Dendritic cell treated with granulocyte-macrophage colony-stimulating factor and Interleukin-4, amounts not matched to agents 40 ng/mL and 50 ng/mL, for 4 days (primary cell): ENCODE measurements at regions not wholly inside any gene's neighbourhood (a gene's known extent, or its start where the extent isn't known, plus 50 kb on each side); places are given as distances from the start of the nearest gene placed in this dataset.
"Not testable (repeated sequence)": the region's sequence is repeated elsewhere in the genome, so short reads cannot be mapped to it uniquely, and the experiment has no call there.

Experiments
- H3K27ac Mint-ChIP-seq: one replicate; pipeline ENCODE4 v1.8.0; 2022; ENCODE audit warnings: mild to moderate bottlenecking, mixed read lengths
- H3K27me3 Mint-ChIP-seq: one replicate; pipeline ENCODE4 v1.8.0; 2022; ENCODE audit warnings: mild to moderate bottlenecking, mixed read lengths
- H3K36me3 Mint-ChIP-seq: one replicate; pipeline ENCODE4 v1.8.0; 2022; ENCODE audit warnings: low read depth, mixed read lengths
- H3K4me1 Mint-ChIP-seq: one replicate; pipeline ENCODE4 v1.8.0; 2022; ENCODE audit warnings: low read depth, mixed read lengths
- H3K4me3 Mint-ChIP-seq: one replicate; pipeline ENCODE4 v1.8.0; 2022; ENCODE audit warnings: mild to moderate bottlenecking, moderate library complexity, mixed read lengths
- H3K9me3 Mint-ChIP-seq: one replicate; pipeline ENCODE4 v1.8.0; 2022; ENCODE audit warnings: mixed read lengths
- intact Hi-C: fragments of 100-400 bp; cut with micrococcal nuclease; formaldehyde crosslinking; loops from one replicate; pipeline ENCODE4 v1.15.0; 2022

GRCh38 chr4:4030509-4030908 is 196.2 kb downstream of the OTOP1 start:
- H3K4me3 Mint-ChIP-seq, H3K4me1 Mint-ChIP-seq, intact Hi-C loops, H3K9me3 Mint-ChIP-seq, H3K36me3 Mint-ChIP-seq, H3K27me3 Mint-ChIP-seq, H3K27ac Mint-ChIP-seq: not testable (repeated sequence)

DNA sequence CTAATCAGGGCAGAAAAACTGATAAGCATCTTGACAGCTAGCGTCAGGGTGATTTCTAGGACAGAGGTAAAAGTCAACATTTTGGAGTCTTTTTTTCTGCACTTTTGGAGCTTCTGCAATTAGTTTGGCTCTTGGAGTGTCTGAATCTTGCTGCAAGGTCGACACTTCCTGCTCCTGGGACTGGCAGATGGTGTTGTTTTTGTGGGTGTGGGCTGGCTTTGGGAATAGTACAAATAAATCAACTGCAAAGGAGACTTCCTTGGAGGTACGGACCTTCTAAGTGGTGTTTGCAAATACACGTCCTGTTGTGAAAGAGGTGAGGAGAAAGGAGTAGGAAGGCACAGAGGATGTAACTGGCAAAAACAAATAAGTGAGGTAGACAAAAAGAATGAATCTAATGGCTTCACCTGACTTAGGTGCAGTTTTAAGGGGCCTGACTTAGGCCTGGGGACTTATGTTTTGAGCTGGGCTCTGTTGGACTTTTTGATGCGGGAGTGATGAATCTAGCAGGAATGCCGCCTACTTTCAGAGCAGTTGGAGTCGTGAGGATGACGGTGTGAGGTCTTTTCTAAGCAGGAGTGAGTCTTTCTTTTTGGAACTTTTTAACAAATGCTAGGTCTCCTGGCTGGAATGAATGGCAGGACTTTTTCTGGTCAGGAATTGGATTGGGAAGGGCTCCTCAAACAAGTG is 195.1 kb downstream of the OTOP1 start:
- H3K4me1 Mint-ChIP-seq, H3K27me3 Mint-ChIP-seq, H3K36me3 Mint-ChIP-seq, intact Hi-C loops, H3K4me3 Mint-ChIP-seq, H3K9me3 Mint-ChIP-seq, H3K27ac Mint-ChIP-seq: not testable (repeated sequence)

DNA sequence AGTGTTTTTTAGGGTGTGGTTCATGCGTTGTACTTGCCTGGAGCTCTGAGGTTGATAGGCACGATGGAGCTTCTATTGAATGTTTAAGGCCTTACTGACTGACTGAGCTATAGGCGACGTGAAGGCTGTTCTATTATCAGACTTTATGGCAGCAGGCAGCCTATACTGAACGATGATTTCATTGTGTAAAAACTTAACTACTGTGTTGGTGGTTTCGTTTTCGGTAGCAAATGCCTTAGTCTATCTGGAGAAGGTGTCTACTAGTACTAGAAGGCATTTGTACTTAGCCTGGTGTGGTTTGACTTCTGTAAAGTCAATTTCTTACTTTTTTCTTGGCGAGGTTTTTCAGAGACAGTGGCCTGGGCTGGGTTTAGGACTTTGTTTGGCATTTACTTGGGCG is 194.4 kb downstream of the OTOP1 start:
- H3K27ac Mint-ChIP-seq, H3K4me1 Mint-ChIP-seq, H3K9me3 Mint-ChIP-seq, intact Hi-C loops, H3K27me3 Mint-ChIP-seq, H3K36me3 Mint-ChIP-seq, H3K4me3 Mint-ChIP-seq: not testable (repeated sequence)

GRCh38 chr4:4032801-4033605 is 193.7 kb downstream of the OTOP1 start:
- H3K4me3 Mint-ChIP-seq, intact Hi-C loops, H3K27me3 Mint-ChIP-seq, H3K4me1 Mint-ChIP-seq, H3K9me3 Mint-ChIP-seq, H3K36me3 Mint-ChIP-seq, H3K27ac Mint-ChIP-seq: not testable (repeated sequence)

DNA sequence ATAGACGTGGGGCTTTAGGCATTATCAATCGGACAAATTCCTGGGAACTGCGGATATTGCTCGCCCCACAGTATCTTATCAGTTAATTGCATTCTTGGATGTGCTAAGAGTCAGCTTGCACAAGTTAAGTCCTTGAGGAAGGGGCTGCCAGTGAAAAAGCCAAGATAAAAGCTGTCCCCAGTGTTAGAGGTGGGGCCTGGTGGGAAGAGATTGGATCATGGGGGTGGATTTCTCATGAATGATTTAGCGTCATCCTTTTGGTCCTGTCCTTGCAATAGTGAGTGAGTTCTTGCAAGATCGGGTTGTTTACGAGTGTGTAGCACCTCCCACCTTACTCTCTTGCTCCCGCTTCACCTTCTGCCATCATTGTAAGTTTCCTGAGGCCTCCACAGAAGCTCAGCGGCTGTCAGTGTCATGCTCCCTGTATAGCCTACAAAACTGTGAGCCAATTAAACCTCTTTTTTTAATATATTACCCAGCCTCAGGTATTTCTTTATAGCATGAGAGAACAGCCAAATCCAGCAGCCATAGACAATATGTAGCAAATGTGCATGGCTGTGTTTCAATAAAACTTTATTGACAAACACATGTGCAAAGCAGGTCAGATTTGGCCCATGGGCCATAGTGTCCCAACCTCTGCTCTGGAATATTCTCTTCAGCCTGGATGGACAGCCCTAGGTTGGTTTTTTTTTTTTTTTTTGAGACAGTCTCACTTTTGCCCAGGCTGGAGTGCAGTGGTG is 189.2 kb downstream of the OTOP1 start:
- H3K4me1 Mint-ChIP-seq, H3K27ac Mint-ChIP-seq, H3K4me3 Mint-ChIP-seq, H3K27me3 Mint-ChIP-seq, H3K36me3 Mint-ChIP-seq, intact Hi-C loops: not testable (repeated sequence)
- peaks cover 22% of the 10 kb centered on the region for H3K9me3 Mint-ChIP-seq

DNA sequence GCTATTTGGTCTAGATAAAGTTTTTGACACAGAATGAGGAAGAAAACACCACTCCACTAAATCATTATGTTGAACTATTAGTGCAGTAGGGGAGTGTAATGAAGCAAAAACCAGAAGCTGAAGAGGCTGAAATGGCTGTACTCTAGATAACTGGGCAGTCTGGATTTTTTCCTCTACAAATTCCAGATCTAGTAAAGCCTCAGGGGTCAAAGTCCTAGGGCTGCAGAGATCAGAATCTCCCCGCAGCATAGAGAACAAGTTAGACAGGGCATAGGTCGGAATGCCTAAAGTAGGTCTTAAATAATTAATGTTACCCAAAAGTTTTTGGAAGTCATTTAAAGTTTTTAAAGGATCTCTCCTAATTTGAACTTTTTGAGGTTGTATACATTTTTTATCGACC is 180.9 kb downstream of the OTOP1 start:
- H3K27me3 Mint-ChIP-seq: peaks cover 43% of the 10 kb centered on the region
- H3K9me3 Mint-ChIP-seq: peaks cover 14% of the 10 kb centered on the region
- intact Hi-C loops: not testable (repeated sequence)

DNA sequence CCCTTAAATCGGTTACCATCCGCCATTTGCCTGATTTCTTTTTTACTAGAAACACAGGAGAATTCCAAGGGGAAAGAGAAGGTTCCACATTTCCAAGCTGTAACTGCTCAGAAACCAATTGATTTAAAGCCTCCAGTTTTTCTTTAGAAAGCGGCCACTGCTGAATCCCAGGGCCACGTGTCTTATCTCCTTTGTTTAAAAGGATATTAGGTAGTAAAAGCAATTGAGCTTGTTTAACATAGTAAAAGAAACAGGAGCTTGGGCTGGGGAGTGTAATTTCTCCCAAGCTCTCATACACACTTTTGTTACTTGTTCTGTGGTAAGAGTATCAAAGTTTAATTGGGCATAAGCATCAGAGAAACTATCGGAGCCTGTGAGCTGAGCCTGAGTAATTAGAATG is 180.0 kb downstream of the OTOP1 start:
- H3K9me3 Mint-ChIP-seq, H3K4me3 Mint-ChIP-seq, H3K36me3 Mint-ChIP-seq, H3K4me1 Mint-ChIP-seq, H3K27ac Mint-ChIP-seq, intact Hi-C loops: not testable (repeated sequence)
- peaks cover 43% of the 10 kb centered on the region for H3K27me3 Mint-ChIP-seq

More for the DNA sequence above, 180.9 kb downstream of the OTOP1 start:
- H3K27ac Mint-ChIP-seq, H3K4me3 Mint-ChIP-seq, H3K4me1 Mint-ChIP-seq, H3K36me3 Mint-ChIP-seq: not testable (repeated sequence)

DNA sequence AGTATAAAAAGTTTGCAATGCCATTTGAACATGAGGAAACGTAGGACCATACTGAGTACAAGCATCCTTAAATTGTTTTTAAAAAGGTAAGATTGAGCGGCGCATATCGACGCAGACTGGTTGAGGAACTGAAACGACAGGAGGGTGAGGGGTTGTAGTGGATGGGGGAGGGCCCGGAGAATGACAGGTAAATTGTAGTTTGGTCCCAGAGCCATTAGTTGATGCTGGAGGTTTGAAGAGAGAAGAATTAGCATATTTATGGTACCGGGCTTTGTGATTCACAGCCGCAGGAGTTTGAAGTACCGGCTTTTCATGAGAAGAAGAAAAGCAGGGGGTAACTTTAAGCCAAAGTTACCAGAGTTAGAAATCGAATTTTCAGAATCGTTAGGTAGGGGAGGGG is 179.5 kb downstream of the OTOP1 start:
- H3K4me3 Mint-ChIP-seq, H3K36me3 Mint-ChIP-seq, H3K27ac Mint-ChIP-seq, H3K4me1 Mint-ChIP-seq, H3K9me3 Mint-ChIP-seq, intact Hi-C loops: not testable (repeated sequence)
- H3K27me3 Mint-ChIP-seq: peaks cover 43% of the 10 kb centered on the region

DNA sequence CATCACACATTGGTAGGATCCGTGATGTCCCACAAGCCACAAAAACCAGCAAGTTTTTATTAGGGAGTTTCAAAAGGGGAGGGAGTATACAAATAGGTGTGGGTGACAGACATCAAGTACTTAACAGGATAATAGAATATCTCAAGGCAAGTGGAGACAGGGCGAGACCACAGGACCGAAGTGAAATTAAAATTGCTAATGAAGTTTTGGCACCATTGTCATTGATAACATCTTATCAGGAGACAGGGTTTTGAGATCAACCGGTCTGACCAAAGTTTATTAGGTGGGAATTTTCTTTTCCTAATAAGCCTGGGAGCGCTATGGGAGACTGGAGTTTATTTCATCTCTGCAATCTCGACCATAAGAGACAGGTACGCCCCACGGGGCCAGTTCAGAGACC is 178.5 kb downstream of the OTOP1 start:
- H3K4me3 Mint-ChIP-seq, H3K36me3 Mint-ChIP-seq, H3K27ac Mint-ChIP-seq, H3K4me1 Mint-ChIP-seq, H3K9me3 Mint-ChIP-seq, intact Hi-C loops: not testable (repeated sequence)
- H3K27me3 Mint-ChIP-seq: peaks cover 43% of the 10 kb centered on the region

DNA sequence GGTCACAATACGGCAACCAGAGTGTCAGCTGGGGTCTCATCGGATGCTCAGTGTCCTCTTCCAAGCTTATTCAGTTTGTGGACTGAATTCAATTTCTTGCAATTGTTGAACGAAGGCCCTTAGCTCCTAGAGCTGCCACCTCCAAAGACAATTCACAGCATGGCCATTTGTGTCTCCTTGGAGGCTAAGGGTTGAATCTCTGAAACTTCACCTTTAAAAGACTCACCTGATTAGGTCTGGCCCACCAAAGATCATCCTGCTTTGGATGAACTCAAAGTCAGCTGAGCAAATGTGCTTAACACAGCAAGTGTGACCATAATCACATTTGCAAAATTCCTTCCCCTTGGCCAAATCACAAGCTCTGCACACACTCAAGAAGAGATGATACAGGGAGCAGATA is 175.9 kb downstream of the OTOP1 start:
- peaks cover 32% of the 10 kb centered on the region for H3K27me3 Mint-ChIP-seq
- H3K9me3 Mint-ChIP-seq, H3K4me1 Mint-ChIP-seq, H3K4me3 Mint-ChIP-seq, H3K36me3 Mint-ChIP-seq, intact Hi-C loops, H3K27ac Mint-ChIP-seq: not testable (repeated sequence)

- peaks cover 12% of the 10 kb centered on the region for H3K27me3 Mint-ChIP-seq
- H3K9me3 Mint-ChIP-seq, H3K4me3 Mint-ChIP-seq, H3K27ac Mint-ChIP-seq, H3K4me1 Mint-ChIP-seq, H3K36me3 Mint-ChIP-seq, intact Hi-C loops: not testable (repeated sequence)
Observed at GRCh38 chr4:4052933-4053332, 173.8 kb downstream of the OTOP1 start.

GRCh38 chr4:4057226-4057625 is 169.5 kb downstream of the OTOP1 start:
- H3K36me3 Mint-ChIP-seq, intact Hi-C loops, H3K27ac Mint-ChIP-seq: not testable (repeated sequence)

DNA sequence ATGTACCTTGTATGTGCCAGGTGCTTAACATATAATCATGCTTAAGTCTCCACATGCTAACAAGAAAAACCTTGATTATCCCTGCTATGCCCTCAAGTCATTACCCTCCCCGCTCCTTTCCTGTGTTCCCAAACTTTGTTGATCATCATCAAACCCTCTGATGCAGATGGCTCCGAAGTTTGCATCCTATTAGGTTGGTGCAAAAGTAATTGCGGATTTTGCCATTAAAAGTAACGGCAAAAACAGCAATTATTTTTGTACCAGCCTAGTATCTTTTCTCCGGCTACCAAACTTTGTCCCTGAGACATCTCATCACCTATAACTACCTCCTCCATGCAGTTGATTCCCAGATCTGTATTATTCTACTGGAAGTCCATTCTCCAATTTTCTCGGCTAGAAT is 142.6 kb downstream of the OTOP1 start:
- H3K4me1 Mint-ChIP-seq, intact Hi-C loops, H3K27ac Mint-ChIP-seq, H3K27me3 Mint-ChIP-seq, H3K36me3 Mint-ChIP-seq, H3K9me3 Mint-ChIP-seq, H3K4me3 Mint-ChIP-seq: not testable (repeated sequence)

More at GRCh38 chr4:4057226-4057625, 169.5 kb downstream of the OTOP1 start:
- not testable (repeated sequence) for H3K4me3 Mint-ChIP-seq, H3K9me3 Mint-ChIP-seq, H3K27me3 Mint-ChIP-seq, H3K4me1 Mint-ChIP-seq

- H3K36me3 Mint-ChIP-seq, H3K4me3 Mint-ChIP-seq, intact Hi-C loops, H3K27me3 Mint-ChIP-seq, H3K9me3 Mint-ChIP-seq, H3K4me1 Mint-ChIP-seq, H3K27ac Mint-ChIP-seq: not testable (repeated sequence)
Observed at GRCh38 chr4:4089716-4090419, 136.9 kb downstream of the OTOP1 start.
